ENCODE measurements at regions not wholly inside any gene's neighbourhood (a gene's known extent, or its start where the extent isn't known, plus 50 kb on each side); places are given as distances from the start of the nearest gene placed in this dataset.

DNA sequence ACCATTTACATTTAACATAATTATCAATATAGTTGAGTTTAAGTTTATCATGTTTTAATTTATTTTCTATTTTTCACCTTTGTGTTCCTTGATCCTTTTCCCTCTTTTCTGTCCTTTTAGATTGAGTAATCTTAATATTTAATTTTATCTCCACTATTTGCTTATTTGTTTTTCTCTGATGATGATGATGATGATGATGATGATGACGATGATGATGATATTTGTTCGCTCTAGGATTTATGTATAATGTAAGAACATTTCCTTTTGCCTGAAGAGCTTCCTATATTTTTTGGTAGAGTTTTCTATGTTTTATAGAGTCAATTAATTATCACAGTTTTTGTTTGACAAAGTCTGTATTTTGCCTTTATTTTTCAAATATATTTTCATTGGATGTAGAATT is 104.2 kb downstream of the GLRX3 start:
- TF ChIP-seq, protein P1, sequence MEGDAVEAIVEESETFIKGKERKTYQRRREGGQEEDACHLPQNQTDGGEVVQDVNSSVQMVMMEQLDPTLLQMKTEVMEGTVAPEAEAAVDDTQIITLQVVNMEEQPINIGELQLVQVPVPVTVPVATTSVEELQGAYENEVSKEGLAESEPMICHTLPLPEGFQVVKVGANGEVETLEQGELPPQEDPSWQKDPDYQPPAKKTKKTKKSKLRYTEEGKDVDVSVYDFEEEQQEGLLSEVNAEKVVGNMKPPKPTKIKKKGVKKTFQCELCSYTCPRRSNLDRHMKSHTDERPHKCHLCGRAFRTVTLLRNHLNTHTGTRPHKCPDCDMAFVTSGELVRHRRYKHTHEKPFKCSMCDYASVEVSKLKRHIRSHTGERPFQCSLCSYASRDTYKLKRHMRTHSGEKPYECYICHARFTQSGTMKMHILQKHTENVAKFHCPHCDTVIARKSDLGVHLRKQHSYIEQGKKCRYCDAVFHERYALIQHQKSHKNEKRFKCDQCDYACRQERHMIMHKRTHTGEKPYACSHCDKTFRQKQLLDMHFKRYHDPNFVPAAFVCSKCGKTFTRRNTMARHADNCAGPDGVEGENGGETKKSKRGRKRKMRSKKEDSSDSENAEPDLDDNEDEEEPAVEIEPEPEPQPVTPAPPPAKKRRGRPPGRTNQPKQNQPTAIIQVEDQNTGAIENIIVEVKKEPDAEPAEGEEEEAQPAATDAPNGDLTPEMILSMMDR (IDR thresholded peaks at IDR 0.05), result no peak
- TF ChIP-seq POLR2A (IDR thresholded peaks at IDR 0.05), result no peak

Data from ovary (tissue), 3 donors.